ENCODE measurements at regions not wholly inside any gene's neighbourhood (a gene's known extent, or its start where the extent isn't known, plus 50 kb on each side); places are given as distances from the start of the nearest gene placed in this dataset.
"Not testable (repeated sequence)": the region's sequence is repeated elsewhere in the genome, so short reads cannot be mapped to it uniquely, and the experiment has no call there.

DNA sequence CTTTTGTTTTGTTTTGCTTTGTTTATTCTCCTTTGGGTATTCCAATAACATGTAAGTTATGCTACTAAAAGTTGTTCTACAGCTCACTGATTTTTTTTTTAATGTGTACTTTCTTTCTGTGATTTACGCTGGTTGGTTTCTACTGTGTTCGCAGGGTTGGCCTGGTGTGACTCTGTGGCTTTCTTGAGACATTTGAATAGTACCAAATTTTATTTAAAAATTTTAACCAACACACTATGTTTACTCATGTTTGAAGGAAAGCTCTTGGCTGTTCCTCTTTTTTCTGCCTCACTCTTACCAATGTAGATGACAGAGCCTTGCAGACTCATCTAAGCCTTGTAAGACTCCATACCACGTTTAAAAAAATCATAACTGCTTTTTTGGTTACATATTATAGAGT lies 1784.9 kb upstream of the DEFB115 start:
- DNase-seq (ENCODE audit: low read depth), result no peak
- H3K4me3 ChIP-seq (ENCODE audit: low read depth, low read length), result no peak overlapping the region
- TF ChIP-seq, protein P1, sequence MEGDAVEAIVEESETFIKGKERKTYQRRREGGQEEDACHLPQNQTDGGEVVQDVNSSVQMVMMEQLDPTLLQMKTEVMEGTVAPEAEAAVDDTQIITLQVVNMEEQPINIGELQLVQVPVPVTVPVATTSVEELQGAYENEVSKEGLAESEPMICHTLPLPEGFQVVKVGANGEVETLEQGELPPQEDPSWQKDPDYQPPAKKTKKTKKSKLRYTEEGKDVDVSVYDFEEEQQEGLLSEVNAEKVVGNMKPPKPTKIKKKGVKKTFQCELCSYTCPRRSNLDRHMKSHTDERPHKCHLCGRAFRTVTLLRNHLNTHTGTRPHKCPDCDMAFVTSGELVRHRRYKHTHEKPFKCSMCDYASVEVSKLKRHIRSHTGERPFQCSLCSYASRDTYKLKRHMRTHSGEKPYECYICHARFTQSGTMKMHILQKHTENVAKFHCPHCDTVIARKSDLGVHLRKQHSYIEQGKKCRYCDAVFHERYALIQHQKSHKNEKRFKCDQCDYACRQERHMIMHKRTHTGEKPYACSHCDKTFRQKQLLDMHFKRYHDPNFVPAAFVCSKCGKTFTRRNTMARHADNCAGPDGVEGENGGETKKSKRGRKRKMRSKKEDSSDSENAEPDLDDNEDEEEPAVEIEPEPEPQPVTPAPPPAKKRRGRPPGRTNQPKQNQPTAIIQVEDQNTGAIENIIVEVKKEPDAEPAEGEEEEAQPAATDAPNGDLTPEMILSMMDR (IDR thresholded peaks at IDR 0.05; ENCODE audit: insufficient read depth, low read depth, low read length, missing control alignments), result no peak

DNA sequence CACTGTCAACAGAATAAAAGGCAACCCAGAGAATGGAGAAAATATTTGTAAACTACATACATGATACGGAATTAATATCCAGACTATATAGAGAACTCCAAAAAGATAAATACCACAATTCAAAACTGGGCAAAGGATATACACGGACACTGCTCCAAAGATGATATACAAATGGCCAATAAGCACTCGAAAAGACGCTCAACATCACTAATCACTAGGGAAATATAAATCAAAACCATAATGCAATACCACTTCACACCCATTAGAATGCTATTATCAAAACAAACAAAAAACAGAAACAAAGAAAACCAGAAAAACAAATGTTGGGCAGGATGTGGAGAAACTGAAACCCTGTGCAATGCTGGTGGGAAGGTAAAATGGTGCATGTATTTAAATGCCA lies 1764.6 kb upstream of the DEFB115 start:
- not testable (repeated sequence) for DNase-seq (ENCODE audit: low read depth); H3K4me3 ChIP-seq (ENCODE audit: low read depth, low read length)

DNA sequence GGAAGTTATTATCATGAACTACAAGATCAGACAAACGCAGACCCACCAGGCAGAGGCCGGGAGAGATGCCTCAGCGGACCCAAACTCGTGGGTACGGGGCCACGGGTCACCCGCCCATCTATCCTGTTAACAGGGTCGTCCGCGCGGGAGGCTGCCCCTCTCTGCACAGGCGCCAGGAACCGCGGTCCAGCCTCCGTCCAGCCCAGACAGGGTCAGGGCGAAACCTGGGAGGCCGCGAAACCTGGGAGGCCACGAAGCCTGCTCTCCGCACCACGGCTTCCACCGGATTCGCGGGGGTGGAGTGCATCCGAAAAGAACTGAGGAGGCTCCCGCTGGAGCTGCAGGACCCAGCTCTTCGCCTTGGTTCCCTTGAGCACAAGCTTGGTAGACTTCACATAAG lies 1760.7 kb upstream of the DEFB115 start:
- peak; percentile 6 for DNase-seq (ENCODE audit: low read depth)
- peak overlapping the region; percentile 53 for H3K4me3 ChIP-seq (ENCODE audit: low read depth, low read length)

DNA sequence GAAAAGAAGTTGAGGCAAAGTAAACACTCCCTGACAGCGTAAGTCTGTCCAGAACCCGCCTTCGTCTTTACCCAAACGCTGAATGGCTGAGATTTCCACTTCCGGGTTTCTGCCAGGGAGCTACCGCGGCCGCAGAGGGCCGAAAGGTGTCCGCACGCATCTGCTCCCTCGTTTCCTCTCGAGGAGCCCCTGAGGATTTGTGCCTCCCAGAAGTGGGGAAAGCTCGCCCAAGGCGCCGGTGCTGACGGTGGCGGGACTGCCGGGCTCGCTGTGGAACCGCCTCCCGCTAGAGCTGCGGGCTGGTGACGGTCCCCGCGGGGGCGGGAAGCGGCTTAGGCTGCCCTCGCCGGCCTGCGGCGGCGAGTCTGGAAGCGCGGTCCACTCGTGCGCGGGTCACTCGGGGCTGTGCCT lies 1760.2 kb upstream of the DEFB115 start:
- peak; percentile 91 for DNase-seq (ENCODE audit: low read depth)
- peak overlapping the region; percentile 53 for H3K4me3 ChIP-seq (ENCODE audit: low read depth, low read length)
- TF ChIP-seq, protein P1 (IDR thresholded peaks at IDR 0.05; ENCODE audit: insufficient read depth, low read depth, low read length, missing control alignments), result no peak

DNA sequence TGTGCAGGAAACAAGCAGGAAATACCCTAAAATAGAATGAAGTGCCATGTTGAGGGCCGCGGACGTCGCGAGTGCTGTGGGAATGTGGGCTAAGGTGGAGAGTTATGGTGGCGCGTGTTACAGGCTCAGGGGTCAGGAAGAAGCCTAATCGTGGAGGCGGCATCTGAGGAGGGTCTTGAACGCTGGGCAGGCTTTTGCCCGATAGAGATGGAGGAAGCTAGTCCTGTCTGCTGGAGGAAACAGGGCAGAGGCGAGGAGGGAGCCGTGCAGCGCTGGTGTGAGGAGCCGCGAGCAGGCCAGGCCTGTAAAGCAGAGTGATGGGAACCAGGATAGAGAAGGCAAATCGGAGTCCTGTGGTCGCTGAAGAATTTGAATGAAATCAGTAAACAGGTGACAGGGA lies 1759.8 kb upstream of the DEFB115 start:
- peak overlapping the region; percentile 53 for H3K4me3 ChIP-seq (ENCODE audit: low read depth, low read length)
- DNase-seq (ENCODE audit: low read depth), result not testable (repeated sequence)

DNA sequence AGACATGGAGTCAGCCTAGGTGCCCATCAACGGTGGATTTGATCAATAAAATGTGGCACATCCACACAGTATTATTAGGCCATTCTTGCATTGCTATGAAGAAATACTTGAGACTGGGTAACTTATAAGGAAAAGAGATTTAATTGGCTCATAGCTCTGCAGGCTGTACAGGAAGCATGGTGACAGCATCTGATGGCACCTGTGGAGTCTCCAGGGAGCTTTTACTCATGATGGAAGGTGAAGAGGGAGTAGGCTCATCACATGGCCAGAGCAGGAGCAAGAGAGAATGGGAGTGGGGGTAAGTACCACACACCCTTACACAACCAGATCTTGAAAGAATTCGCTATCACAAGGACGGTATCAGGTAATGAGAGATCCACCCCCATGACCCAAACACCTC lies 1756.7 kb upstream of the DEFB115 start:
- DNase-seq (ENCODE audit: low read depth); H3K4me3 ChIP-seq (ENCODE audit: low read depth, low read length): not testable (repeated sequence)

DNA sequence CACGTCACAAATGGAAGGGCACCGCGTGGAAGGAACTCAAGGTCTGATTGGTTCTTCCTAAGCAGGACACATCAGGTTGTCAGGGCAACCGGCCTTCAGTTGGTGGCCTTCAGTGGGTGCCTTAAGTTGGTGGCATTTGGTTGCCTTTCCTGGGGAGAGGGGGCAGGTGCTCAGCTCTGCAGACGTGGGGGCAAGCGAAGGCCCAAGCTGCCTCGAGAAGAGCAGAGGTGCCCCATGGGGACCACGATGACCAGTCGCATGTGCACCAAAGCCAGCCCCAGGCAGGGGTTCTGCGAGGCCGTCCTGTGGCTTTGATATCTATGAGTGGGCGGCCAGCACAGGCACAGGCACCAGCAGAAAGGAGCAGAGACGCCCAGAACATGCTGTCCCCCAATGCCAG lies 1742.8 kb upstream of the DEFB115 start:
- not testable (repeated sequence) for DNase-seq (ENCODE audit: low read depth)

DNA sequence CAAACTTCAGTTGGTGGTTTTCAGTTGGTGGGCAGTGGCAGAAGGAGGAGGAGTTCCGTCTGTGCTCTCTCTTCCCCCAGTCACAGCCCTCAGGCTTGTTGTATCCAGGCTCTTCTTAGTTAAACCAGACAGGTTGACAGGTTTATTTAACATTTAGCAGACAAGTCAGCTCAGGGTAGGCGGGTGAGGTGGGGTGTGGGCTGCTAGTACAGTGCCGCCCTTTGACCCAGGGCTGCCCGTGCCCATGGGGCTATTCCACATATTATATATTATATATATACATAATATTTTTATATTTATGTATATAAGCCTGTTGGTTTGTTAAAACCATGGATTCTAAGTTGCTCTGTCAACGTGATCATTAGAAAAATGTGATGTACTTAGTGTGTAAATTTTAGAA lies 1740.6 kb upstream of the DEFB115 start:
- not testable (repeated sequence) for DNase-seq (ENCODE audit: low read depth); H3K4me3 ChIP-seq (ENCODE audit: low read depth, low read length)

More for the DNA sequence above, 1742.8 kb upstream of the DEFB115 start:
- H3K4me3 ChIP-seq (ENCODE audit: low read depth, low read length), result not testable (repeated sequence)

DNA sequence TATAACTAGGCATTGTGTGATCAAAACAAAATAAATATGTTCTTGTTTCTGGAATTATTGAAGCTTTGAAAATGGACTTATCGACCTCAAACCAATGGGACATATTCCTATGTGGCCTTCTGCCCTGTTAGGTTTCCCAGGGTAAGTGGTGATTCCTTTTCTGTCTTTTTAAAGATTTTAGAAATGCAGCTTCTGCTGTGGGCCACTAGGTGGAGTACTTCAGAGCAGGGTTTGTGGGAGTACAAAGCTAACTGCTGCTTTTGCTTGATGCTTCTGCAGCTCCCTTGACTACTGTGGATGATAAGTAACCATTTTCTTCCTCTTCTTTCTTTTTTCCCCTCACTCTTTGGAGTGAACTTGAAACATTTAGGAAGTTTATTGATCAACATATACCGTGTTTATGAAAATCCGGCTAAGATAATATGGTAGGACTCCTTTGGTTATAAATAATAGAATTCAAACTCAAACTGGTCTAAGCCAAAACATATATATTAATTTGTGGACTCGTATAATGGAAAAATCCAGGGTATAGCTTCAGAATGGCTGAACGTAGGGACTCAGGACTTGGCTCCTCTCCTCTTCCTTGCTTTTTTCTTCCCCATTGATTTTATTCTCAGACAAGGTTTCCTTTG lies 1737.7 kb upstream of the DEFB115 start:
- peak; percentile 39 for DNase-seq (ENCODE audit: low read depth)
- TF ChIP-seq, protein P1 (IDR thresholded peaks at IDR 0.05; ENCODE audit: insufficient read depth, low read depth, low read length, missing control alignments), result peak; percentile 58
- not testable (repeated sequence) for H3K4me3 ChIP-seq (ENCODE audit: low read depth, low read length)

DNA sequence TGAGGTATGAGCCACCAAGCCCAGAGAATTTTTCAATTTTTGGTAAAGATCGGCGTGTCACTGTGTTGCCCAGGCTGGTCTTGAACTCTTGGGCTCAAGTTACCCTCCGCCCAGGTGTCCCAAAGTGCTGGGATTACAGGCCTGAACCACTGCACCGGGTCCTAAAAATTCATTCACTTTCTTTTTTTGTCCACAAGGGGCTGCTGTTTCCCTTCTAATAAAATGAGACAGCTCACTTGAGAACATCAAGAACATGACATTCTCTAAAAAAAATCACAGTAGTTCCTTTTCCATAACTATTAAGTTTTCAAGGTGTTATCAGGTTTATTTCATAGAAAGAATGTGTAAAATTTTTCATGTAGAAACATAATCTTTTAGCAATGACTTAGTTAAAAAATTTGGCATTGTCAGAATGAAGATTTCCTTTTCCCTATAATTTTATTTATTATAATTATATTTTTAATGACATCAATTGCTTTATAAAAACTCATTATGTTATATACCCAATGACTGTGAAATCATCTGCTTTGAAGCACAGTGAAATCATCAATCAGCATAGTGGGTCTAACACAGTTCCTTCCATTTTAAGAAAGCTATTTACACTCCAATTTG lies 1723.8 kb upstream of the DEFB115 start:
- H3K4me3 ChIP-seq (ENCODE audit: low read depth, low read length), result not testable (repeated sequence)
- TF ChIP-seq, protein P1 (IDR thresholded peaks at IDR 0.05; ENCODE audit: insufficient read depth, low read depth, low read length, missing control alignments), result peak; percentile 24
- peak; percentile 58 for DNase-seq (ENCODE audit: low read depth)

DNA sequence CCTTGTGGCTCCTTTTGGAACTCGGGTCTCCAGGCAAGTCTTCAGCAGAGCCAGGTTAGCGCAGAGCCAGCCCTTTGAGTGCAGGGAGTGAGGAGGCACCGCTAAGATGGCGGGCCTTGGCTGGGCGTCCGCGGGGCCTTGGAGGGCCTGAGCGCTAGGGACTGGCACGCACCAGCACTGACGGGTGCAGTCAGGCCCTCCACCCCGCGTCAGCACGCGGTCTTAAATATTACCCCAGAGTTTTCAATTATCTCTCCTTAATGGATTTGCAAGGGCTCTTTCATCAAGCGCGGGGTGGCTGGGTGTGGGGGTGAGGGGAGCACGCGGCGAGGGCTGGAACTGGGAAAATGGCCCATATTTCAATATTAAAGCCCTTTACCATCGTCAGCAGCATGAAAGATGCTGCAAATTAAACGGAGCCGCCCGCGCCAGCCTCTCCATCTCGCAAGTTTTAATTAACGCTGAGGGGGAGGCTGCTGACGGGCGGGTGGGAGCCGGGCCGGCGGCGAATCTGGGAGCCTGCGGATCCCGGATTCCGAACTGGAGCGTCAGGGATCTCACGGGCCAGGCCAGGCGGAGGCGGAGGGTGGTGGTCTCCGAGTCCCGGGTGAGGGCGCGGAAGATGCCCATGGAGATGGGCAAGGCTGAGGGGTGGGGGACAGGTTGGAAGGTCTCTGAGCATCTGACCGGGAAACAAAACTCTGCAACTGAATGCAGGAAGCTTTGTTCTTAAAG lies 1690.4 kb upstream of the DEFB115 start:
- not testable (repeated sequence) for DNase-seq (ENCODE audit: low read depth); H3K4me3 ChIP-seq (ENCODE audit: low read depth, low read length)

DNA sequence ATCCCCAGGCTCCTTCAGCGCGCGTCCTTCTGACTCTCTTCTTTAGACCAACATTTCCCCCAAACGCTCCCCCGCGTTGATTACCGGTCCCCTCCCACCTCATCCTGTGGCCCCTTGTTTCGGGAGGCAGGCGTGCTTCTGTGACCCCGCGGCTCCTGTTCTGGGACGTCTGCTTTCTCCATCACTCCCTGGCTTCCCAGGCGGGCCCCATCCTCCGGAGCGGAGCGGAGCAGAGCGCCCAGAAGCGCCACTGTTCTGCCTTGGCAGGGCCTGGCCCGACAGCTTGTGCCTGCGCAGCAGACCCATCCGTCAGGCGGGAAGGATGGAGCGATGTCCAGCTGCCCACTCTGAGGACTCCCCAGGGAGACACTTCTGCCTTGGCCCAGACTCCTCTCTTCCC lies 1689.8 kb upstream of the DEFB115 start:
- not testable (repeated sequence) for DNase-seq (ENCODE audit: low read depth); H3K4me3 ChIP-seq (ENCODE audit: low read depth, low read length)

DNA sequence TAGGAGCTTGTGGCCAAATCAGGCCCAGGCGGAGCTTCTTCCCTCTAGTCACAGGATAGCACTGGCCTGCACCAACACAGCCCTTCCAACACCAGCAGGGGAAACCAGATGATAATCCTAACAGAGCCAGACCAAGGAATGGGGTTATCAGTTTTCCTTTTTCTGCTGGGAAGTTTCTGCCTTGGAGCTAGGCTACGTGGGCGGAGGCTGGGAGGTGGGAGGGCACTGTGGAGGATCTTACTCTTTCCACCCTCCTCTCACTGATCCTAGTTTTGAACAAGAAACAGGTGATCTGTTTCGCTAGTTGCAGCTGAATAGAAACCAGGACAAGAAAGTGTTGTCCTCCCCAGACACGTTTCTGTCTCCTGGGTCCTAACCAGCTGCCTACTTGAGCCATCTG lies 1687.3 kb upstream of the DEFB115 start:
- not testable (repeated sequence) for H3K4me3 ChIP-seq (ENCODE audit: low read depth, low read length); DNase-seq (ENCODE audit: low read depth)

DNA sequence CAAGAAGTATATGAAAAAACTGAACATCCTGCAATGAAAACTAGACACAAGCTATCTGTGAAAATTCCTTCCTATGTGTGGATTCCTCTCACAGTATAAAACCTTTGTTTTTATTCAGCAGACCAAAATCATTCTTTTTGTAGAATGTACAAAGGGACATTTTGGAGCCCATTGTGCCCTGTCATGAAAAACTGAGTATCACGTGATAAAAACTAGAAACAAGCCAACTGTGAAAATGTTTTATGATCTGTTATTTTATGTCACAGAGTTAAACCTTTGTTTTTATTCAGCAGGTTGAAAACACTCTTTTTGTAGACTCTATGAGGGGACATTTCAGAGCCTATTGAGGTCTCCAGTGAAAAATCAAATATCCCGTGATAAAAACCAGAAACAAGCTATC lies 1667.9 kb upstream of the DEFB115 start:
- H3K4me3 ChIP-seq (ENCODE audit: low read depth, low read length); DNase-seq (ENCODE audit: low read depth): not testable (repeated sequence)

Measured in GM12865 (cell line).